ENCODE measurements at regions not wholly inside any gene's neighbourhood (a gene's known extent, or its start where the extent isn't known, plus 50 kb on each side); places are given as distances from the start of the nearest gene placed in this dataset.

GRCh38 chr7:10677211-10677610 is 296.5 kb upstream of the PHF14 start:
- CTCF ChIA-PET: no interaction called here
- Mint-ChIP-seq H3K4me3 (no peak overlapping the region), H3K36me3 (ENCODE audit: low read depth) (no peaks in the 10 kb centered on the region), H3K27ac (no peak overlapping the region), H3K4me1 (ENCODE audit: low read depth) (no peaks in the 10 kb centered on the region), H3K27me3 (no peaks in the 10 kb centered on the region), H3K9me3 (no peaks in the 10 kb centered on the region)
- peaks cover 0 to 3% of the 10 kb centered on the region in 2 experiments for H3K9me3 ChIP-seq (ENCODE audit: control insufficient read depth in 1 of 2, insufficient read depth in 1 of 2, low read length in 2 of 2)
- no peak for ATAC-seq (ENCODE audit: poor library complexity)
- H3K27ac ChIP-seq (ENCODE audit: low read depth in 1 of 2, low read length in 2 of 2): no peak overlapping the region
- no peaks in the 10 kb centered on the region for H3K36me3 ChIP-seq (ENCODE audit: insufficient read depth, low read length)
- POLR2A ChIA-PET: no interaction called here
- intact Hi-C loops (cut with DNase I, micrococcal nuclease): no loop called here
- H3K4me1 ChIP-seq (ENCODE audit: insufficient read depth, low read length): no peaks in the 10 kb centered on the region
- H3K27me3 ChIP-seq (ENCODE audit: control insufficient read depth in 1 of 2, insufficient read depth in 2 of 2, low read length in 2 of 2): no peaks in the 10 kb centered on the region
- TF ChIP-seq CTCF (IDR thresholded peaks at IDR 0.05): no peak
- H3K4me3 ChIP-seq (ENCODE audit: low read length): no peak overlapping the region
- no peak for DNase-seq

GRCh38 chr7:10677668-10678232 is 295.9 kb upstream of the PHF14 start:
- ATAC-seq (ENCODE audit: poor library complexity) (no peak), DNase-seq (no peak)
- peaks cover under 1% of the 10 kb centered on the region for H3K27me3 Mint-ChIP-seq
- no peaks in the 10 kb centered on the region for H3K4me1 Mint-ChIP-seq (ENCODE audit: low read depth)
- Histone ChIP-seq H3K36me3 (ENCODE audit: insufficient read depth, low read length) (no peaks in the 10 kb centered on the region), H3K4me3 (ENCODE audit: low read length) (no peak overlapping the region), H3K27ac (ENCODE audit: low read depth in 1 of 2, low read length in 2 of 2) (no peak overlapping the region), H3K27me3 (ENCODE audit: control insufficient read depth in 1 of 2, insufficient read depth in 2 of 2, low read length in 2 of 2) (no peaks in the 10 kb centered on the region), H3K9me3 (ENCODE audit: control insufficient read depth in 1 of 2, insufficient read depth in 1 of 2, low read length in 2 of 2) (no peaks in the 10 kb centered on the region), H3K4me1 (ENCODE audit: insufficient read depth, low read length) (no peaks in the 10 kb centered on the region)
- CTCF ChIA-PET: interaction anchor here (0.6 kb wide), 1 partner anchor 1312 kb away, joined by 3 read pairs; no protein-coding TSS in a partner anchor
- H3K27ac Mint-ChIP-seq: no peak overlapping the region
- POLR2A ChIA-PET: interaction anchor here (0.6 kb wide), 1 partner anchor 85 kb away, joined by 3 read pairs; no protein-coding TSS in a partner anchor
- no peak for TF ChIP-seq CTCF (IDR thresholded peaks at IDR 0.05)
- peaks cover under 1% of the 10 kb centered on the region for H3K9me3 Mint-ChIP-seq
- intact Hi-C loops (cut with DNase I, micrococcal nuclease): no loop called here
- H3K4me3 Mint-ChIP-seq: no peak overlapping the region
- H3K36me3 Mint-ChIP-seq (ENCODE audit: low read depth): no peaks in the 10 kb centered on the region

- no peak overlapping the region for H3K27ac Mint-ChIP-seq
- peaks cover 0 to 4% of the 10 kb centered on the region in 2 experiments for H3K27me3 ChIP-seq (ENCODE audit: control insufficient read depth in 1 of 2, insufficient read depth in 2 of 2, low read length in 2 of 2)
- no peak for ATAC-seq (ENCODE audit: poor library complexity)
Observed at GRCh38 chr7:10684606-10685005, 289.1 kb upstream of the PHF14 start.

More at GRCh38 chr7:10684606-10685005, 289.1 kb upstream of the PHF14 start:
- H3K4me1 Mint-ChIP-seq (ENCODE audit: low read depth): no peaks in the 10 kb centered on the region
- H3K9me3 ChIP-seq (ENCODE audit: control insufficient read depth in 1 of 2, insufficient read depth in 1 of 2, low read length in 2 of 2): no peaks in the 10 kb centered on the region
- H3K27me3 Mint-ChIP-seq: peaks cover 3% of the 10 kb centered on the region
- H3K27ac ChIP-seq (ENCODE audit: low read depth in 1 of 2, low read length in 2 of 2): no peak overlapping the region
- no peak for DNase-seq
- TF ChIP-seq CTCF (IDR thresholded peaks at IDR 0.05): no peak
- H3K36me3 ChIP-seq (ENCODE audit: insufficient read depth, low read length): no peaks in the 10 kb centered on the region
- no peak overlapping the region for H3K4me3 Mint-ChIP-seq
- H3K4me1 ChIP-seq (ENCODE audit: insufficient read depth, low read length): no peaks in the 10 kb centered on the region
- intact Hi-C loops (cut with DNase I, micrococcal nuclease): no loop called here
- POLR2A ChIA-PET: no interaction called here
- no peaks in the 10 kb centered on the region for H3K36me3 Mint-ChIP-seq (ENCODE audit: low read depth)
- no peak overlapping the region for H3K4me3 ChIP-seq (ENCODE audit: low read length)
- peaks cover 3% of the 10 kb centered on the region for H3K9me3 Mint-ChIP-seq
- CTCF ChIA-PET: no interaction called here
